ENCODE measurements at regions not wholly inside any gene's neighbourhood (a gene's known extent, or its start where the extent isn't known, plus 50 kb on each side); places are given as distances from the start of the nearest gene placed in this dataset.

- TF ChIP-seq CTCF (IDR thresholded peaks at IDR 0.05) (no peak), POLR2A (IDR thresholded peaks at IDR 0.05) (no peak)
Observed at GRCh38 chr5:142385194-142385593, 60.4 kb upstream of the SPRY4 start.

All from heart left ventricle (tissue), 13 donors.